ENCODE measurements at regions not wholly inside any gene's neighbourhood (a gene's known extent, or its start where the extent isn't known, plus 50 kb on each side); places are given as distances from the start of the nearest gene placed in this dataset.

GRCh38 chr14:71371711-71372396, 464.6 kb downstream of the PCNX1 start:
- H3K79me1 ChIP-seq (ENCODE audit: low read length): no peaks in the 10 kb centered on the region
- peaks cover under 1% of the 10 kb centered on the region for H3K9me3 ChIP-seq (ENCODE audit: insufficient read depth, low read depth, low read length)
- no peak overlapping the region for H2BK12ac ChIP-seq (ENCODE audit: low read length)
- H3K4me3 ChIP-seq (ENCODE audit: low read depth, low read length): no peak overlapping the region
- no peak overlapping the region for H3K14ac ChIP-seq (ENCODE audit: low read length)
- H3K23ac ChIP-seq (ENCODE audit: low read length): no peak overlapping the region
- H3K4ac ChIP-seq (ENCODE audit: low read depth, low read length): no peak overlapping the region
- no peaks in the 10 kb centered on the region for H3K4me1 ChIP-seq (ENCODE audit: control insufficient read depth in 1 of 2, insufficient read depth in 2 of 2, low read length in 2 of 2)
- no peak overlapping the region for H3K27ac ChIP-seq (ENCODE audit: low read depth, low read length)
- no peaks in the 10 kb centered on the region for H3K79me2 ChIP-seq (ENCODE audit: control insufficient read depth, insufficient read depth, low read length, poor library complexity)
- no peak overlapping the region for H2AFZ ChIP-seq (ENCODE audit: insufficient read depth, low read length, poor library complexity)
- no peaks in the 10 kb centered on the region for H3K36me3 ChIP-seq (ENCODE audit: control insufficient read depth in 1 of 2, insufficient read depth in 2 of 2, low read length in 2 of 2)
- no peak overlapping the region for H4K8ac ChIP-seq (ENCODE audit: low read depth, low read length)
- DNase-seq: peak in 1 of 2 donors; percentile 27
- H3K4me2 ChIP-seq (ENCODE audit: low read length): no peak overlapping the region
- no peak overlapping the region for H3K18ac ChIP-seq (ENCODE audit: low read length)
- H2AK5ac ChIP-seq (ENCODE audit: low read length): no peak overlapping the region
- no peak overlapping the region for H2BK5ac ChIP-seq (ENCODE audit: low read depth, low read length, poor library complexity)
- H3K27me3 ChIP-seq (ENCODE audit: insufficient read depth, low read length): no peaks in the 10 kb centered on the region
- WGBS (ENCODE audit: extremely low coverage, insufficient coverage, insufficient read length): 100% methylated on average over 1 of the region's 2 CpGs
- no peak overlapping the region for H4K91ac ChIP-seq (ENCODE audit: low read depth, low read length)
- H4K12ac ChIP-seq (ENCODE audit: low read depth, low read length): no peak overlapping the region
- no peak overlapping the region for H2BK120ac ChIP-seq (ENCODE audit: insufficient read depth, low read length, poor library complexity)
- no peak overlapping the region for H3K9ac ChIP-seq (ENCODE audit: low read length)

- H2BK120ac ChIP-seq (ENCODE audit: insufficient read depth, low read length, poor library complexity): no peak overlapping the region
- WGBS (ENCODE audit: extremely low coverage, insufficient coverage, insufficient read length): no CpG with 5 or more reads among the region's 4 CpGs
- peak; percentile 64 to 86 for DNase-seq
- H3K9ac ChIP-seq (ENCODE audit: low read length): no peak overlapping the region
- H3K4me3 ChIP-seq (ENCODE audit: low read depth, low read length): no peak overlapping the region
- H3K27ac ChIP-seq (ENCODE audit: low read depth, low read length): no peak overlapping the region
- no peaks in the 10 kb centered on the region for H3K79me1 ChIP-seq (ENCODE audit: low read length)
- H3K9me3 ChIP-seq (ENCODE audit: insufficient read depth, low read depth, low read length): peaks cover 6% of the 10 kb centered on the region
- no peak overlapping the region for H3K23ac ChIP-seq (ENCODE audit: low read length)
- peaks cover 0 to 3% of the 10 kb centered on the region in 2 experiments for H3K36me3 ChIP-seq (ENCODE audit: control insufficient read depth in 1 of 2, insufficient read depth in 2 of 2, low read length in 2 of 2)
- H3K4ac ChIP-seq (ENCODE audit: low read depth, low read length): no peak overlapping the region
- H4K8ac ChIP-seq (ENCODE audit: low read depth, low read length): no peak overlapping the region
- no peak overlapping the region for H4K91ac ChIP-seq (ENCODE audit: low read depth, low read length)
- no peaks in the 10 kb centered on the region for H3K4me1 ChIP-seq (ENCODE audit: control insufficient read depth in 1 of 2, insufficient read depth in 2 of 2, low read length in 2 of 2)
- H3K14ac ChIP-seq (ENCODE audit: low read length): no peak overlapping the region
- no peak overlapping the region for H2AK5ac ChIP-seq (ENCODE audit: low read length)
- H3K79me2 ChIP-seq (ENCODE audit: control insufficient read depth, insufficient read depth, low read length, poor library complexity): no peaks in the 10 kb centered on the region
- H2AFZ ChIP-seq (ENCODE audit: insufficient read depth, low read length, poor library complexity): no peak overlapping the region
- no peak overlapping the region for H4K12ac ChIP-seq (ENCODE audit: low read depth, low read length)
- no peak overlapping the region for H2BK12ac ChIP-seq (ENCODE audit: low read length)
- no peak overlapping the region for H2BK5ac ChIP-seq (ENCODE audit: low read depth, low read length, poor library complexity)
- no peak overlapping the region for H3K4me2 ChIP-seq (ENCODE audit: low read length)
- no peak overlapping the region for H3K18ac ChIP-seq (ENCODE audit: low read length)
- no peaks in the 10 kb centered on the region for H3K27me3 ChIP-seq (ENCODE audit: insufficient read depth, low read length)
Observed at GRCh38 chr14:71372411-71372838, 465.2 kb downstream of the PCNX1 start.

GRCh38 chr14:71373773-71374172, 466.5 kb downstream of the PCNX1 start:
- Histone ChIP-seq H3K4me3 (ENCODE audit: low read depth, low read length) (no peak overlapping the region), H3K18ac (ENCODE audit: low read length) (no peak overlapping the region), H3K79me2 (ENCODE audit: control insufficient read depth, insufficient read depth, low read length, poor library complexity) (no peaks in the 10 kb centered on the region), H4K8ac (ENCODE audit: low read depth, low read length) (no peak overlapping the region), H3K27ac (ENCODE audit: low read depth, low read length) (no peak overlapping the region), H2AK5ac (ENCODE audit: low read length) (no peak overlapping the region), H2AFZ (ENCODE audit: insufficient read depth, low read length, poor library complexity) (no peak overlapping the region), H3K9ac (ENCODE audit: low read length) (no peak overlapping the region), H3K27me3 (ENCODE audit: insufficient read depth, low read length) (no peaks in the 10 kb centered on the region), H4K12ac (ENCODE audit: low read depth, low read length) (no peak overlapping the region), H3K4me1 (ENCODE audit: control insufficient read depth in 1 of 2, insufficient read depth in 2 of 2, low read length in 2 of 2) (no peaks in the 10 kb centered on the region), H3K9me3 (ENCODE audit: insufficient read depth, low read depth, low read length) (peaks cover 8% of the 10 kb centered on the region), H2BK5ac (ENCODE audit: low read depth, low read length, poor library complexity) (no peak overlapping the region), H2BK12ac (ENCODE audit: low read length) (no peak overlapping the region), H3K36me3 (ENCODE audit: control insufficient read depth in 1 of 2, insufficient read depth in 2 of 2, low read length in 2 of 2) (peaks cover 0 to 3% of the 10 kb centered on the region in 2 experiments), H3K14ac (ENCODE audit: low read length) (no peak overlapping the region), H3K4ac (ENCODE audit: low read depth, low read length) (no peak overlapping the region), H2BK120ac (ENCODE audit: insufficient read depth, low read length, poor library complexity) (no peak overlapping the region), H3K79me1 (ENCODE audit: low read length) (peaks cover under 1% of the 10 kb centered on the region), H3K4me2 (ENCODE audit: low read length) (no peak overlapping the region), H4K91ac (ENCODE audit: low read depth, low read length) (no peak overlapping the region), H3K23ac (ENCODE audit: low read length) (no peak overlapping the region)
- no CpG with 5 or more reads among the region's 1 CpG for WGBS (ENCODE audit: extremely low coverage, insufficient coverage, insufficient read length)
- DNase-seq: no peak

GRCh38 chr14:71374989-71375388, 467.7 kb downstream of the PCNX1 start:
- Histone ChIP-seq H3K9ac (ENCODE audit: low read length) (no peak overlapping the region), H2BK12ac (ENCODE audit: low read length) (no peak overlapping the region), H4K12ac (ENCODE audit: low read depth, low read length) (no peak overlapping the region), H3K4me3 (ENCODE audit: low read depth, low read length) (no peak overlapping the region), H2AK5ac (ENCODE audit: low read length) (no peak overlapping the region), H3K4me1 (ENCODE audit: control insufficient read depth in 1 of 2, insufficient read depth in 2 of 2, low read length in 2 of 2) (no peaks in the 10 kb centered on the region), H3K27ac (ENCODE audit: low read depth, low read length) (no peak overlapping the region), H2BK120ac (ENCODE audit: insufficient read depth, low read length, poor library complexity) (no peak overlapping the region), H4K91ac (ENCODE audit: low read depth, low read length) (no peak overlapping the region), H3K14ac (ENCODE audit: low read length) (no peak overlapping the region), H4K8ac (ENCODE audit: low read depth, low read length) (no peak overlapping the region), H3K79me1 (ENCODE audit: low read length) (peaks cover 4% of the 10 kb centered on the region), H2BK5ac (ENCODE audit: low read depth, low read length, poor library complexity) (no peak overlapping the region), H3K27me3 (ENCODE audit: insufficient read depth, low read length) (no peaks in the 10 kb centered on the region), H2AFZ (ENCODE audit: insufficient read depth, low read length, poor library complexity) (no peak overlapping the region), H3K23ac (ENCODE audit: low read length) (no peak overlapping the region), H3K79me2 (ENCODE audit: control insufficient read depth, insufficient read depth, low read length, poor library complexity) (no peaks in the 10 kb centered on the region), H3K9me3 (ENCODE audit: insufficient read depth, low read depth, low read length) (peaks cover 8% of the 10 kb centered on the region), H3K4ac (ENCODE audit: low read depth, low read length) (no peak overlapping the region), H3K18ac (ENCODE audit: low read length) (no peak overlapping the region), H3K36me3 (ENCODE audit: control insufficient read depth in 1 of 2, insufficient read depth in 2 of 2, low read length in 2 of 2) (peaks cover 0 to 6% of the 10 kb centered on the region in 2 experiments), H3K4me2 (ENCODE audit: low read length) (no peak overlapping the region)
- whole genome bisulfite sequencing (ENCODE audit: extremely low coverage, insufficient coverage, insufficient read length): no CpG with 5 or more reads among the region's 1 CpG
- DNase-seq: no peak
